K562 (cell line): ENCODE measurements at regions not wholly inside any gene's neighbourhood (a gene's known extent, or its start where the extent isn't known, plus 50 kb on each side); places are given as distances from the start of the nearest gene placed in this dataset.

Experiments used
- MBD2 ChIP-seq: sonication (generic); IDR thresholded peaks from 2 replicates; pipeline ENCODE4 v1.6.1; 2016; ENCODE audit warnings: low read depth, borderline replicate concordance
- NCOA6 ChIP-seq: fragments of 450-650 bp; IDR thresholded peaks from 2 replicates; pipeline ENCODE4 v1.6.1; 2017; ENCODE audit warnings: mild to moderate bottlenecking
- SRSF9 ChIP-seq: fragments of 200-400 bp; formaldehyde crosslinking; IDR thresholded peaks from 2 replicates; pipeline ENCODE4 v1.6.1; 2017; ENCODE audit warnings: low read depth, low read length, borderline replicate concordance
- TFAM ChIP-seq: fragments of 250-450 bp; sonication (Bioruptor Pico); conservative IDR thresholded peaks from 2 replicates; pipeline ENCODE4 v1.5.0; 2021; ENCODE audit warnings: mild to moderate bottlenecking, moderate library complexity
- ZNF3 ChIP-seq: fragments of 250-450 bp; sonication (Bioruptor Pico); IDR thresholded peaks from 2 replicates; pipeline ENCODE4 v1.5.0; 2021; ENCODE audit warnings: mild to moderate bottlenecking, moderate library complexity
- TF ChIP-seq, protein P1 (sequence below): fragments of 250-450 bp; sonication (Bioruptor Pico); IDR thresholded peaks from 2 replicates; pipeline ENCODE4 v1.8.0; 2022; ENCODE audit warnings: inconsistent platforms
- TF ChIP-seq, protein P2 (sequence below), 2 experiments: fragments of 450-650 bp; IDR thresholded peaks; 2 replicates each; pipeline ENCODE4 v1.6.1; 2016
- TF ChIP-seq, protein P3 (sequence below): fragments of 250-450 bp; sonication (Bioruptor Pico); IDR thresholded peaks from 2 replicates; pipeline ENCODE4 v1.5.0; 2021

DNA sequence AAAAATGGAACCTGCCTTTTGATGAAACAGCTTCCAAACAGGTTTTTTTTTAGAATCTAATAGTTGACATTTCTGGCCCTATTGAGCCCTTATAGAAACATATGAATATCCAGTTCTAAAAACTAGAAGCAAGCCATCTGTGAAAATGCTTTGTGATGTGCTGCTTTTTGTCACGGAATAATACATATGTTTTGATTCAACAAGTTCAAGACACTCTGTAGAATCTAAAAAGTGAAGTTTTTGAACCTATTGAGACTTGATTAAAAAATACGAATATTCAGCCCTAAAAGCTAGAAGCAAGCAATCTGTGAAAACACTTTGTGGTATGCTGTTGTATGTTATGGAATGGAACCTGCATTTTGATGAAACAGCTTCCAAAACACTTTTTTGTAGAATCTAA lies 106.7 kb upstream of the VPREB1 start (continued):
- TF ChIP-seq, protein P1, sequence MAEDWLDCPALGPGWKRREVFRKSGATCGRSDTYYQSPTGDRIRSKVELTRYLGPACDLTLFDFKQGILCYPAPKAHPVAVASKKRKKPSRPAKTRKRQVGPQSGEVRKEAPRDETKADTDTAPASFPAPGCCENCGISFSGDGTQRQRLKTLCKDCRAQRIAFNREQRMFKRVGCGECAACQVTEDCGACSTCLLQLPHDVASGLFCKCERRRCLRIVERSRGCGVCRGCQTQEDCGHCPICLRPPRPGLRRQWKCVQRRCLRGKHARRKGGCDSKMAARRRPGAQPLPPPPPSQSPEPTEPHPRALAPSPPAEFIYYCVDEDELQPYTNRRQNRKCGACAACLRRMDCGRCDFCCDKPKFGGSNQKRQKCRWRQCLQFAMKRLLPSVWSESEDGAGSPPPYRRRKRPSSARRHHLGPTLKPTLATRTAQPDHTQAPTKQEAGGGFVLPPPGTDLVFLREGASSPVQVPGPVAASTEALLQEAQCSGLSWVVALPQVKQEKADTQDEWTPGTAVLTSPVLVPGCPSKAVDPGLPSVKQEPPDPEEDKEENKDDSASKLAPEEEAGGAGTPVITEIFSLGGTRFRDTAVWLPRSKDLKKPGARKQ (CRISPR knock-in tag): 0 out of 2 replicates have a peak, but pooled peaks have one; percentile 49
- TF ChIP-seq, protein P2, sequence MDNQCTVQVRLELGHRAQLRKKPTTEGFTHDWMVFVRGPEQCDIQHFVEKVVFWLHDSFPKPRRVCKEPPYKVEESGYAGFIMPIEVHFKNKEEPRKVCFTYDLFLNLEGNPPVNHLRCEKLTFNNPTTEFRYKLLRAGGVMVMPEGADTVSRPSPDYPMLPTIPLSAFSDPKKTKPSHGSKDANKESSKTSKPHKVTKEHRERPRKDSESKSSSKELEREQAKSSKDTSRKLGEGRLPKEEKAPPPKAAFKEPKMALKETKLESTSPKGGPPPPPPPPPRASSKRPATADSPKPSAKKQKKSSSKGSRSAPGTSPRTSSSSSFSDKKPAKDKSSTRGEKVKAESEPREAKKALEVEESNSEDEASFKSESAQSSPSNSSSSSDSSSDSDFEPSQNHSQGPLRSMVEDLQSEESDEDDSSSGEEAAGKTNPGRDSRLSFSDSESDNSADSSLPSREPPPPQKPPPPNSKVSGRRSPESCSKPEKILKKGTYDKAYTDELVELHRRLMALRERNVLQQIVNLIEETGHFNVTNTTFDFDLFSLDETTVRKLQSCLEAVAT (IDR thresholded peaks at IDR 0.05): no peak
- TF ChIP-seq MBD2: no peak
- TF ChIP-seq TFAM: 0 out of 2 replicates have a peak, but pooled peaks have one; percentile 15
- TF ChIP-seq NCOA6: no peak
- TF ChIP-seq, protein P3, sequence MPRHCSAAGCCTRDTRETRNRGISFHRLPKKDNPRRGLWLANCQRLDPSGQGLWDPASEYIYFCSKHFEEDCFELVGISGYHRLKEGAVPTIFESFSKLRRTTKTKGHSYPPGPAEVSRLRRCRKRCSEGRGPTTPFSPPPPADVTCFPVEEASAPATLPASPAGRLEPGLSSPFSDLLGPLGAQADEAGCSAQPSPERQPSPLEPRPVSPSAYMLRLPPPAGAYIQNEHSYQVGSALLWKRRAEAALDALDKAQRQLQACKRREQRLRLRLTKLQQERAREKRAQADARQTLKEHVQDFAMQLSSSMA: 0 out of 2 replicates have a peak, but pooled peaks have one; percentile 56
- 0 out of 2 replicates have a peak, but pooled peaks have one; percentile 29 for TF ChIP-seq ZNF3 (CRISPR knock-in tag)
- no peak for TF ChIP-seq SRSF9
